ENCODE measurements at regions not wholly inside any gene's neighbourhood (a gene's known extent, or its start where the extent isn't known, plus 50 kb on each side); places are given as distances from the start of the nearest gene placed in this dataset.

DNA sequence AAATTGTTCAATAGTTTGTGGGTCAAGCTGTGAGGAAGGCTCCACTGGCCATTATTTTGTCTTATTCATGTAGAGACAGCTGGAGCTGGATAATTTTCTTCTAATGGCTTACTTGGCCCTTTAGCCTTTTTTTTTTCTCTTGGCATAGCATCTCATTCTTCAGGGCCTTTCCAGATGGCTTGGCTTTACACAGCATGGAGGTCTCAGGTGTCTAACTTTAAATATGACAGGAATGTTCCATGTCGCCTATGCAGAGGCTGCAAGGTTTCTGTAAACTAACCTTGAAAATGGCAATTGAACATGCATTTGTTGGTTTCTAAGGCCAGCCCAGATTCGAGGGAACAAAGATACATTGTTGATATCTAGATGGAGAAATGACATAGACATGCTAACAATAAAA, 247.9 kb upstream of the CNTN5 start:
- no peak for DNase-seq

DNA sequence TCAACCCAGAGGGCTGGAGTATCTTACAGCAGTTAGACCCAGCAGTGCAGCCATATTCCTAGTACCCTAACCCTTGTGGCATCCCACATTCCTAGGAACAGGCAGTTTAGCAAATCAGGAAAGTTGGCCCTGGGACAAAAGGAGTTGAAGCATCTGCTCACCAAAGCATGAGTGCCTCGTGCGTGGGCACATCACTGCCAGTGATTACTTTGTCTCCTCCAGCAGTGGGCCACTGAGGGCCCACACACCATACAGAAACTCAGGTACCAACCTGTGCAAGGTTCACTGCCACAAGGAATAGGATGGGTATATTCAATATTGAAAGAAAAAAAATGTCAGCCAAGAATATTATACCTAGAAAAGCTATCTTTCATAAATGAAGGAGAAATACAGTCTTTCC, 227.5 kb upstream of the CNTN5 start:
- DNase-seq: no peak

DNA sequence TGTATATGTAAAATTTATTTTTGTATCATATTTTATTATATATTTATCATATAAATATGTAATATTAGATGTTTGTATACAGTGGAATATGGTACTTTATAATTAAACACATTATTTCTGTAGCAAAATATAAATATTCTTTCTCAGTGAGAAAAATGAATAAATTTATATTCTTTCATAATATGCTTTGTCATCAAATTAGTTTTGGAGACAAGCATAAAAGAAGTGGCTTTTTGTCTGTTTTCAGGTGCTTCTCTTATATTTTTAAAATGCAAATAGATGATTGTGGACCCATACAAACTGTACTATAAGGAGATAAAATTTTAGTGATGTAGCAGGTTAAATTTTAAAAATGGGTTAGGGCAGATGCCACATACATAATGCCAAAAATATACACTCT, 222.4 kb upstream of the CNTN5 start:
- no peak for DNase-seq

DNA sequence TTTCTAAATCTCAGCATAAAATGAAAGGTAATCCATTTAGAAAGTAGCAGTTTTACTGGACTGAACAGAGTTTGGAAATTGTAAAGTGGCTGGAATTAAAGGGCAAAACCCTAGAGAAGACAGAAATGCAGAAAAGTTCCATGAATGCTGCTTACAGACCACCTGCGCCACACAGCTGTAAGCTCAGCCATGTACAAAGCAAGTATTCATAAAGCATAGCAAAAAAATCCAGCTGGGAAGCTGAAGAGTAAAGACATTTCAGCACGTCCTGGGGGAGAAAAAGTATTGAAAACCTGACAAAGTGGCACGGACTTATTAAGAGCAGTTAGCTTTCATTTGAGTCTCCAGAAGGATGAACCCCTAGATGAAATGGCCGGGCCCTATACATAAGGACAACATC, 220.1 kb upstream of the CNTN5 start:
- no peak for DNase-seq

DNA sequence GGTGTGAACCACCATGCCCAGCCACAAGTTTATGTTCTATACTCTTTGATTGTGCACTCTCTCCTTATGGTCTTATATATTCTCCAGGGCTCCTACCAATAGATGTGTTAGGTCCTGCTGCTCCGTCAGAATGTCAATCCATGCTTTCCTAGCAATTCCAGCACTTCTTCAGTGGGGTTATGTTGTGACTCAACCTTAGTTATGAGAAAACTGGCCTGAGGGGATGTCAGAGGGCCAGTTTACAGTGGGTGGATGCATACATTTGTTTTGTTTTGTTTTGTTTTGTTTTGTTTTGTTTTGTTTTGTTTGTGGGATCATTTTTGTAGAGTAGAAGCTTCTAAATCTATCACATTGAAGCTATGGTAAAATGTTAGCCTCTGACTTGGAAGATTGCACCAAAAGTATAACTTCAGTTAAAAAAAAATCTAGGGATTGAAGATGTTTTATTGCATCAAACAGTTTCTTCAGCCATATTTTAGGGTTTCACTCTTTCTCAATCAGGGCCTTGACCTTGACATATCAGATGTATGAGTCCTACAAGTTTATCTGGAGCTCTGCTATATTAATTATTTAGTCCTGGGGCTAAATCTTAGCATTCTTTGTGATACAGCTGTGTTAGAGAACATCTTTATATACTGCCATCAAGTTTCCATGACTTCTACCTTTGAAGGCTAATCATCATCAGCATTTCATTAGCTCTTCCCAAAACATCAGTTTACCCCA, 191.6 kb upstream of the CNTN5 start:
- no peak for DNase-seq

DNA sequence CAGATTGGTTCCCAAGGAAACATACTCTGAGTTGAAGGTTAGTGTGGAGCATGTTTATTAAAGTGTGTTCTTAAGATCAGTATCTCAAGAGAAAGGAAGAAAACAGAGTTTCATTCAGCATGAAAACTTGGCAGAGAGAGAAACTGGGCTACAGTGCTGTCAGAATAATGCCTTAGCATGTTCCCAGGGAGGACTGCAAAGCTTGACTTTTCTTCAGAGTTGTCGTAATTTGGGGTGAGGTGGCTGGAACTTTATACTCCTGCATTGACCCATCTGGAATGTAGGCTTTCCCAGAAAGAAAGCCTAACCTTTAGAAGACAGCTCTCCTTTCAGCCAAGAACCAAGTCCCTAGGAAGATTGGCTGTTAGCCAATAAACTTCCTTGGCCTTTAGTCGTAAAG, 190.8 kb upstream of the CNTN5 start:
- no peak for DNase-seq

DNA sequence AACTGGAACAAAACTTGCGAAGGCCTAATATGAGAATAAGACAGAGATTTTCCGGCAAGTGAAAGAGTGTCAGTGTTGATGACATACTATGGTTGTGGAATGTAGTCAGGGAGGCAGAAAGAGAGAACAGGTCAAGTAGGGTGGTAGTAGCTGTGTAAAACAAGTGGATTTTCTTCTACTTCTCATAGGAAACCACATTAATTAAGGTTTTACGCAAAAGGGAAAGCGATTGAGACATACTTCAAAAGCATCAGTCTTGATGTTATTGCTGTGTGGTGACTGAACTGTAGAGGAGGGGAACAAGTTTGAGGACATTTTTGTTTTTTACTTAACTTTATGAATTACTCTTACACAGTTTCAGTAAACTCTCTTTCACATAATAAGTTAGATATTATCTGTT, 186.0 kb upstream of the CNTN5 start:
- DNase-seq: no peak

DNA sequence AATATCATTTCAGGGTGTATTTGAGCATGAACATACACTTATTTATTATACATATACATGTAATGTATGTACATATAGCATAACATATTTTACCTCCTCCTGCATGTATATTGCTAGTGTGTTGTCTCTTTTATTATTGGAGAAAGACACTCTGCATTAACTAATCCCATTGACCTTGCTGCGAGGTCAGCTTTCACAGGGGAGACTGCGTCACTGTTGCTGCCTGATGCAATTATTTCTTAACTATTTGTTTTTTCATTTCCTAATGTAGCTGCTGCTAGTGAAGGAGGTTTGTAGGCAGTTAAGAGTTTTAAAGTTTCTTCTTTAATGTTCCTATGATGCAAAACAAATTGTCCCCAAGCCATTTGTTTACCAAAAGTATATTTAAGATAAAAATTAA, 185.4 kb upstream of the CNTN5 start:
- DNase-seq: no peak

DNA sequence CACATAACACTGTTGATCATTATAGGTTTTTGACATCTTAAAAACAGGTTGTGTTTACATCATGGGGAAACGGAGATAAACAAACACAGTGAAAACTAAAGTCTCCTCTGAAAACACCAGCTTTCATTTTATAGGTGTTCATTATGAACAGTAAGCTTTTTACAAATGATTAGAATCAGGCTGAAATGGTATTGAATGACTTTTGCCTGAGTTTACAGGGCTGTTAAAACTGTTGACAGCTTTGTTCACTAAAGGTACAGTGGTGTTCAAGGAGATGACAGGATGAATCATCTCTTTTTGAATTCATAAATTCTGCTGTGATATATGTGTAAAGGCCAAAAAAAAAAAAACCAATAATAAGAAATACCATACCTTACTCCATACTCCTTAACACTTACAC, 184.6 kb upstream of the CNTN5 start:
- DNase-seq: no peak

DNA sequence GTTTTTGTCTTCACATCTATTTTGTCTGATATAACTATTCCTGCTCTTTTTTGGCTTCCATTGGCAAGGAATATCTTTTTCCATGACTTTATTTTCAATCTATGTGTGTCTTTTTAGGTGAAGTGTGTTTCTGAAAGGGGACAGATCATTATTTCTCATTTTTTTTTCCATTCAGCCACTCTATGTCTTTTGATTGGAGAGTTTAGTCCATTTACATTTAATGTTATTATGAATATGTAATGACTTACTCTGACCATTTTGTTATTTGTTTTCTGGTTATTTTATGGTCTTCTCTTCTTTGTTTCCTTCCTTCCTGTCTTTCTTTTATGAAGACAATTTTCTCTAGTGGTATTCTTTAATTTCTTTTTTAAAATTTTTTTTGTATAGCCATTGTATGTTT, 178.6 kb upstream of the CNTN5 start:
- DNase-seq: no peak

DNA sequence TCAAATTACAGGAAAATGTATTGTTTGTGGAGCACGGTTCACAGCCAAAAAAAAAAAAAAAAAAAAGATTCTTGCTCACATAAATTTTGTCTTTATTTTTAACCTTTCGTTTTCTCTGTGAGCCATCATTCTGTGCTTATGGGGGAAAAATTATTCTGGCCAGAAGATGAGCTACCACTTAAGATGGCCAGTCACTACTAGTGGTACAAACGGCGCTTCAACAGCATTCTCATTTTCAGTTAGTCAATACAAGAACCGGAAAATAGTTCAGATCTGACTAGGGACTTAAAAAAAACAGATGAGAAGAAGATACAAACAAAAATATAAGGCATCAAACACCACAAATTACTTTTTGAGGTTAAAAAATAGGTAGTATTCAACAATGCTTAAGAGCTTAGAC, 158.6 kb upstream of the CNTN5 start:
- DNase-seq: no peak

DNA sequence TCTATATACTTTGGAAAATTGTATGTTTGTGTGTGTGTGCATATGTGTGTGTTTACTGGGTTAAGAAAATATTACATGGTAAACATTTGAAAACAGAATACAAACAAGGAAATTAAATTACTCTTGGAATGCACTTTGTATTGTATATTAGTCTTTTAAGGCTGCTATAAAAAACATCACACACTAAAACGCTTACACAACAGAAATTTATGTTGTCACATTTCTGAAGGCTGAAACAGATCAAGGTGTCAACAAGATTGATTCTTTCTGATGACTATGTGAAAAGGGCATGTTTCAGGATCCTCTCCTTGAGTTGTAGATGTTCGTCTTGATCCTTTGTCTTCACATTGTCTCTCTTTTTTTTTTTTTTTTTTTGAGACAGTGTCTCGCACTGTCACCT, 149.1 kb upstream of the CNTN5 start:
- DNase-seq: no peak

DNA sequence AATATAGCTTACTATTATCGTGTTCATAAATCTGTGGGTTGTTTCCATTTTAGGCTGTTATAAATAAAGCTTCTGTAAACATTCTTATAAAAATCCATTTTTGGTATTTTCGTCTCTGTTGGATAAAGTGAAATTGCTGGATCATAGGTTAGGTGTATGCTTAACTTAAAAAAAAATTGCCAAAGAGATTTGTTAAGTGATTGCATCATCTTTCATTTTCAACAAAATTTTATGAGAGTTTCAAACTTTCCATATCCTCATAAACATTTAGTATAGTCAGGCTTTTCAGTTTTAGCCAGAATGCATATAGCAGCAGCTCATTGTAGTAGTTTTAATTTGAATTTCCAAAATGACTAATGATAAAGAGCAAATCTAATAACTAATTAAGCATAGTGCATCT, 146.7 kb upstream of the CNTN5 start:
- DNase-seq: no peak

DNA sequence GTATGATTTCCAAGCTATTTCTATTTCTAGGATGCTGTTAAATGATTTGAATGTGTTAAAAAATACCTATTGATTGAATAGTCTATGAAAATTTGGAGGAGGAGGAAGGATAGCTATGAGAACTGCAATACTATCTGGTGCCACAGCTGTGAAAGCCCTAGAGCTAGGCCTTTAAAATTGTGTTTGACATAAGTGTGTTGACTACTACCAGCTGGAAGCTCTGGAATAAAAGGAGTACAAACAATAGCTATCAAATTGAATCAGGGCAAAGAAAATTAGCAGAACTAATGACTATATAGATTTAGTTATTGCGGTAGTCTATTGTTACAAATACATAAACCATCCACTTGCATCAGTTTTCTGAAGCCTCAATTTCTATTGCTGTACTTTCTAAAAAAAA, 124.8 kb upstream of the CNTN5 start:
- no peak for DNase-seq

DNA sequence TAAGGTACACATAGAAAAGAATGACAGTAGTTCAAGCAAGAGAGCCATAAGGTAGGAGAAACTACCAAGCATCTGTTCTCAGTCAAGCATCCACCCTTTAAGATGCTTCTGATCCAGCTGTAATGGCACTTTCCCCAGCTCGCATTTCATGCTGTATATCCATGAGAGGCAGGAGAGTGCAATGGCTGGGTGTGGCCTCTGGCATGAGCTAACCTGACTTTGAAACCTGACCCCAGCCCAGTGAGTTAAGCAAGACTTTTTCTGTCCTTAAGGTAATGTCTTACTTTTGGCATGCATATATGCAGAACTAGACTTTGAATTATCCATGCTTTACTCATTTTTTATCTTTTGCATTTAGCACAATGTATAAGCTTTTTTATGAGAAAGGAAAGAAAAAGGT, 79.8 kb upstream of the CNTN5 start:
- DNase-seq: no peak

DNA sequence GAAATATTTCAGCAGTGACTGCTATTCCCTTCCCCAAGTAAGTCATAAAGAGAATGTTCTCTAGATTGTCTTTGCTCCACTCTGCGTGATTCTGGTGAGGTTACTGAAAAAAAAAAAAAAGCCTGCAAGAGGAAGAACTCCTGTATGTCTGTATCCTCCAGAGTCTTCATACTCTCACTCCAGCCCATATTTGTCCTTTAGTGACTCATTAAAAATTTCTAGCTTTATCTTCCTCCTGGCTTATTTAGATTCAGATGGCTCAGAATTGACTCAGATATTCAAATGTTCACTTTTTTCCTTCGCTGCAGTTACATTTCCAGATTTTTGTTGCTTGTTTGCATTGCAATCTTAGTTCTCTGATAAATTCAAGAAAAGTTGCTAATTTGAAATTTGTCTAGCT, 76.3 kb upstream of the CNTN5 start:
- DNase-seq: no peak

DNA sequence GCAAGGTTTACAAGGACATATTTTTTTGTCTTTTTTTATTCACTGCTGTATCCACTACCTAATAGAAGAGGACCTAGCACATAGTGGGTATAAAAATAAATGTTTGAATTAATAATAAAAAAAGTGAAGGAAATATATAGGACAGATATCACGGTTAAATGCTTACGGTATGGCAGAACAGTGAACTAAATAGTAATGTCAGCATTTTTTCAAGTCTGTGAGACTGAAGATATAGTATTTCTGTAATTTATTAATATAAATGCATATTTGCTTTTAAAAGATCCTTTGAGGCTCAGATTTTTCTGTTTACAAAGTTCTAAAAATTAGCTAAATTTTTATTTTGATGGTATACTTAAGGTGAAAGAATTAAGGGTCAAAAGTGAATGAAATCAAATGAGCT, 68.6 kb upstream of the CNTN5 start:
- no peak for DNase-seq

DNA sequence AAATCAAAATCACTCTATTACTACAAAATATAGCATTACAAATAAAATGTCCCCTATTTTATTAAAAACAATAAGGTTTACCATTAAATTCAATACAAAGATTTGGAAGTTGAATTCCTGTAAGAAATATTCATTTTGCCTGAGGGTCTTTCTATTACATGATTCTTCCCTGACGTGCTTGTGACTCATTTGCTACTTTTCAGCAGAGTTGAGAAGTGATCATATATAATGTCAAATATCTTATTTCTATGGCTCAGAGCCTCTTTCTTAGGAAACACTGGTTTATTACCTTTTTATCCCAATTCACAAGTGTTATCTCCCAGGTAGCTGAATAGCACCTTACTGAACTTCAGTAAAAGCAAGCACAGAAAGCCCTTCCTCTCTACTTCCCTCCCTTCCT, 65.2 kb upstream of the CNTN5 start:
- DNase-seq: no peak

DNA sequence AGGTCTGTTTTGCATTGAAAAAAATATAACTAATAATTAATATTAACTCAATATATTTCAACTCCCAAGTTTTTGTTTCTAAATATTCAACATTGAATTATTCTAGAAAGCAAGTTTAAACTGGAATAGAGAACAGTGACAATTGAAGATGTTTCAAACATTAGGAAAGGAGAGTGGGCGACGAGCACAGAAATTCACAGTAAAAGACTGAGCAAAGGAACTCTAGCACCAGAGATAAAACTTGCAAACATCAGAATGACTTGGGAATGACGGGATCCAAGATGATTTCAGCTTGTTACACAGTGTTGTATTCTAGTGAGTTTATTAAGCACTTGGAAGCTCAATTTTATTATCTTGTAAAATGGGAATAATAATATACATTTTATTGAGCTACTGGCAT, 56.6 kb upstream of the CNTN5 start:
- no peak for DNase-seq

DNA sequence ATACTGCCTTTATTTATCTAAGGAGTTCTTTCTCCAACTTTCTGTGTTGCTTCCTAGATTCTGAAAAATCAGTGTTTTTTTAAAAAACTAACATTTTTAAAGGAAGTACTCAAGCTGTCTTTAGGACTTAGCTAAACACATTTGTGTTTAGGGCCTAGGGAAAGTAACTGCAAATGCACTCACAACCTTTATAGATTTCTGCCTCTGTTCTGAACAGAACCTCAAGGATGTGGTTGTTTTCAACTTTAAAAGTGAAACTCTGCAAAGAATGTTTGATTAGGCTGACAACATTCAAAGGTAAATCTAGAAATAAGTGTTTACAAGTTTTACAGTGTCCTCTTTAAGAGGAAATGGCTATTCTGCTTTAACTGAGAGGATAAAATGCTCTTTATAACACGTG, 55.4 kb upstream of the CNTN5 start:
- DNase-seq: no peak

DNA sequence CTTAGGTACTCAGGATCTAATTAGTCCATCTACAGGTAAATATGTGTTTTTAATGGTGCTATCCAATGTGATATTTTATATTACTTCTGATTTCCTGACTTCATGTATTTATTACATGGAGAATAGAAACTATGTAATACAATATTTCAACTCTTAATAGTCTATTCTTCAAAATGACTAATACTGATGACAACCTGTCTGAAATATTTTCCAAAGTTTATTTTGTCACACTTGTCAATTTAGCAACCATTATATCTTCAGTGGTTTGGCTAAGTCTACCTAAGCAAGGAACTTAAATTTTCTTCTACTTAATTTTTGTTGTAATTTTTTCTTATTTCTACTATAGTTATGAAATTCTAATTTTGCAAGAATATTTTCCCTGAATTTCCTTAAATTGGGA, 55.0 kb upstream of the CNTN5 start:
- no peak for DNase-seq

DNA sequence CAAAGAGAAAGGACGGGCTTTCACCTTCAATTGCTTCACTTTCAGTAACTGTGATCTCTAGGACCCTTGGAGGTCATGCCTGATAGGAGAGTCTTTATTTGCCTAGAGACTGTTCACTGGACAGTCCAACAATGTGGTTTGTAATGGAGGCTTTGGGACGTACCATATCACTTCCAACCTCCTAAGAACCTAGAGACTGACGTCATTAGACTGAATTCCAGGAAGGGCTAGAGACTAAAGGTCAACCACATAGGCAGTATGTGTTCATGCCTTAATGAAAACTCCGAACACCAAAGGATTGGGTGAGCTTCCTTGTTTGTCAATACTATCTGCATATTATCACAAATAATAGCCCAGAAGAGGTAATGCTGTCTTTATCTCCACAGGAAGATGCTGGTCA, 53.7 kb upstream of the CNTN5 start:
- no peak for DNase-seq
